ENCODE measurements at regions not wholly inside any gene's neighbourhood (a gene's known extent, or its start where the extent isn't known, plus 50 kb on each side); places are given as distances from the start of the nearest gene placed in this dataset.

DNA sequence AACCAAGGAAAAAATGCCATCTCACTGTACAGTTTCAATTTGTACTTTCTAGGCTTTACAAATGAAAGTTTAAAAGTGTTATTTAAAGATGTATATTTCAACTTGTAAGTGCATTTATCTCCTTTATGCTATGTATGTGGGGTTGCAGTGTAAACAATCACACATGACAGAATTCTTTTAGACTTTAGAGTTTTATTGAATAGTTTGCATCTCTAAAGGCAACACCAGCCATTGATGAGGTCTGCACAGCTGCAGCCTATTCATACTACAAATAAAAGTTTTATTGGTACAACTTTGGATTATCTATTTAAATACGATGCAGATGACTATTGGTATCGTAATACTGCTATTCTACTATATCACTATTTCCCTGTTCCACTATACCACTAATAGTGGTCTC is 894.4 kb upstream of the B3GALT2 start:
- TF ChIP-seq, protein P1, sequence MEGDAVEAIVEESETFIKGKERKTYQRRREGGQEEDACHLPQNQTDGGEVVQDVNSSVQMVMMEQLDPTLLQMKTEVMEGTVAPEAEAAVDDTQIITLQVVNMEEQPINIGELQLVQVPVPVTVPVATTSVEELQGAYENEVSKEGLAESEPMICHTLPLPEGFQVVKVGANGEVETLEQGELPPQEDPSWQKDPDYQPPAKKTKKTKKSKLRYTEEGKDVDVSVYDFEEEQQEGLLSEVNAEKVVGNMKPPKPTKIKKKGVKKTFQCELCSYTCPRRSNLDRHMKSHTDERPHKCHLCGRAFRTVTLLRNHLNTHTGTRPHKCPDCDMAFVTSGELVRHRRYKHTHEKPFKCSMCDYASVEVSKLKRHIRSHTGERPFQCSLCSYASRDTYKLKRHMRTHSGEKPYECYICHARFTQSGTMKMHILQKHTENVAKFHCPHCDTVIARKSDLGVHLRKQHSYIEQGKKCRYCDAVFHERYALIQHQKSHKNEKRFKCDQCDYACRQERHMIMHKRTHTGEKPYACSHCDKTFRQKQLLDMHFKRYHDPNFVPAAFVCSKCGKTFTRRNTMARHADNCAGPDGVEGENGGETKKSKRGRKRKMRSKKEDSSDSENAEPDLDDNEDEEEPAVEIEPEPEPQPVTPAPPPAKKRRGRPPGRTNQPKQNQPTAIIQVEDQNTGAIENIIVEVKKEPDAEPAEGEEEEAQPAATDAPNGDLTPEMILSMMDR (IDR thresholded peaks at IDR 0.05; ENCODE audit: control extremely low read depth, extremely low read depth, low read depth, missing control alignments), result no peak
- POLR2A ChIA-PET, result no interaction called here
- CTCF ChIA-PET, result no interaction called here
- no peak for DNase-seq (ENCODE audit: extremely low spot score)

DNA sequence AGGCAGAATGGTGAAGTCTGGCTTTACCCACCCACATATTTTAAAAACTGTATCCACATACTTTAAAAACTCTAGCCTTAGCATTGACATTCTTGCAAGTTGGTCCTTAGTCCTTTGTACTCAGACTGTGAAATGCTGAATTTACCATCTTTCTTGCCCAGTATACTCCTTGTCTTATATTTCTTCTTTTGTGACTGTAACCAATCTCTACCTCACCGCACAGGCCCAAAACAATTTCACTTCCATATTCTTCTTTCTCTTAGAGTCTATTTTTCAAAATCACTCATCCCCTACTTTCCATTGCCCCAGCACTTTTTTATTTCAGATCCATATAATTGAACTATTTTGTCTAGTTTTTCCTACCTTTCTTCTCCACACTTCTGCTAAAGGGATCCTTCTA is 892.4 kb upstream of the B3GALT2 start:
- ChIA-PET CTCF (no interaction called here), POLR2A (no interaction called here)
- no peak for DNase-seq (ENCODE audit: extremely low spot score)
- TF ChIP-seq, protein P1 (IDR thresholded peaks at IDR 0.05; ENCODE audit: control extremely low read depth, extremely low read depth, low read depth, missing control alignments), result no peak

DNA sequence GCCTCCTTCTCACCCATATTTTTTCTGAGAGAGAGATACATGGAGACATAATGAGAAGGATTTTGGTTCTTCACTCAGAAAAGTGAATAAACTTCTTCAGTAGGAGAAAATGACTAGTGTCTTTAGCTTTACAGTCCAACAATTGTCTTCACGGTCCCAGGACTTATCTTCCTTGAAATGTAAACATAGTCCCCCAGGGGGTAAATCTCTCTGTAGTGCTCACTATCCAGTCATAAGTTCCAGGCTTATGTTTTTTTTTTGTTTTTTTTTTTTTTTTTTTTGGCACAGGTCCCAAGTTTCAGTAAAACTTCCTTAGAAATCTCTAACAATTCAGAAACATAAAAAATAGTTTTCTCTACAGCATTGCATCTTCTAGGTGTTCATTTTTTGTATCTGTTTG is 890.2 kb upstream of the B3GALT2 start:
- ChIA-PET POLR2A (no interaction called here), CTCF (interaction anchor here (1.1 to 1.7 kb wide), 2 partner anchors 9 to 10 kb away, joined by 3 read pairs; no protein-coding TSS in a partner anchor)
- DNase-seq (ENCODE audit: extremely low spot score), result no peak
- TF ChIP-seq, protein P1 (IDR thresholded peaks at IDR 0.05; ENCODE audit: control extremely low read depth, extremely low read depth, low read depth, missing control alignments), result no peak

DNA sequence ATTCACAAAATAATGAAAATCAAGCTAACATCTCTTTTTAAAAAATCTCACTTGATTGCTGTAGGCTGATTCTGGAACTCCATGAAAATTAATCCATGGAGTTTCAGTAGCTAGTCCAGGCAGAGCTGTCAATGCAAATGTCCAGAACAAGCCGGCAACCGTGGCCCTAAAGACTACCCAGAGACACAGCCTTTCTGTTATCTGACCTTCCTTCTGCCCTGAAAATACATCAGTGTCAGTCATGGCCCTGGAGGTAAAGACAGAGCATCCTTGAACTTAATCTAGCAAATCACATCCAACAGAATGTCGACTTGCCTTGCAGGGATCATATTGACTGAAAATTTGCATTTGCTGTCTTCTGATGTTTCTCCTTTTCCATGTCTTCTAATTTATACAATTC is 887.4 kb upstream of the B3GALT2 start:
- TF ChIP-seq, protein P1 (IDR thresholded peaks at IDR 0.05; ENCODE audit: control extremely low read depth, extremely low read depth, low read depth, missing control alignments), result no peak
- POLR2A ChIA-PET, result no interaction called here
- no peak for DNase-seq (ENCODE audit: extremely low spot score)
- CTCF ChIA-PET, result interaction anchor here (1.0 kb wide), 1 partner anchor 11 kb away, joined by 3 read pairs; no protein-coding TSS in a partner anchor

DNA sequence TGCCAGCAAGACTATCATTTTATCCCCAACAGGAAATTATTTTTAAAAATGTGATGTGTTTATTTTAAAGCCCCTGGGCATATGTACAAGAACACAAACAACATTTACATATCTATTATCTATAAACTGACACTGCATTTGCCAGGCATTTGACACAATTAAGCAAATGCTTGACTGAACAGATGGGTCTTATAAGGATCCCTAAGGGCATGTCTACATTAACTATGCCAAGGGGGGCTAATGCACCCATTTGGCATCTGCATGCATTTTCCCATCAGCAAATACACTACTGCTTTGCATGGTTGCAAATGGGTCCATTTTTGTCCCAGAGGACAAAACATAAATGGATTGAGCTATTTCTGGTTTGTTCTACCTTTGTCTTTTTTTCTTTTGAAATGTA is 884.8 kb upstream of the B3GALT2 start:
- POLR2A ChIA-PET, result no interaction called here
- DNase-seq (ENCODE audit: extremely low spot score), result no peak
- TF ChIP-seq, protein P1 (IDR thresholded peaks at IDR 0.05; ENCODE audit: control extremely low read depth, extremely low read depth, low read depth, missing control alignments), result no peak
- CTCF ChIA-PET, result no interaction called here

DNA sequence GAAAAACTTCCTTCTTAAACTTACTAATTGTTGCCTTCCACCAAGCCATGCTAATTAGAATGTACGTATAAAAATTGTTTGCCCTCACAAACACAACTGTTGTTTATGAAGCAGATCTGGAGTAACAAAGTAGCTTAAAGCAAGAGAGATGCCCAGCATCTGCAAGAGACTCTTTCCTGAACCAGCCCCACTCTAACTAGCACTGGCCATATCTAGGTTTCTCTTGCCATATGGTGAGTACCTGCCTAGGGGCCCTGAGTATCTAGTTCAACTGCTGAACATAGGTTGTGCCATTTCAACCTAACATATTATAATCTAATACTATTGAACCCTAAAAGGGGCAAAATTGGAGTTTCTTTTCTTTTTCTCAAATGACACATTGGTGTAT is 883.4 kb upstream of the B3GALT2 start:
- ChIA-PET POLR2A (no interaction called here), CTCF (no interaction called here)
- TF ChIP-seq, protein P1 (IDR thresholded peaks at IDR 0.05; ENCODE audit: control extremely low read depth, extremely low read depth, low read depth, missing control alignments), result no peak
- no peak for DNase-seq (ENCODE audit: extremely low spot score)

Data from GM10248 (cell line).